Motor neuron (in vitro differentiated cells): ENCODE measurements at regions not wholly inside any gene's neighbourhood (a gene's known extent, or its start where the extent isn't known, plus 50 kb on each side); places are given as distances from the start of the nearest gene placed in this dataset.
A peak's percentile ranks its signal among the peaks of the same experiment; 100 is the strongest.

Source experiments
- ATAC-seq, 8 experiments: fragments of 200-7000 bp; cut with Tn5 transposase; replicated peaks in 6 of 8; 2 replicates each; pipeline ENCODE4 v1.8.0; 2021; ENCODE audit warnings: mild to moderate bottlenecking in 8 of 8, moderate library complexity in 8 of 8
- H3K27ac ChIP-seq, 2 donors: fragments of 250-450 bp; sonication (Bioruptor Pico); 2 replicates each; pipeline ENCODE4 v1.9.0; 2021; ENCODE audit warnings: antibody characterized with exemption in 2 of 2, mild to moderate bottlenecking in 2 of 2, moderate library complexity in 1 of 2
- H3K4me1 ChIP-seq, 2 donors: fragments of 250-450 bp; sonication (Bioruptor Pico); replicated peaks in 1 of 2; 2 replicates each; pipeline ENCODE4 v1.6.1; 2021; ENCODE audit warnings: antibody characterized with exemption in 2 of 2, mild to moderate bottlenecking in 2 of 2, moderate library complexity in 1 of 2
- H3K4me3 ChIP-seq, 5 donors: fragments of 250-450 bp; sonication (Bioruptor Pico); 2 replicates each; pipeline ENCODE4 v1.9.0; 2021; ENCODE audit warnings: antibody characterized with exemption in 5 of 5, mild to moderate bottlenecking in 5 of 5, moderate library complexity in 4 of 5
- WGBS, 10 experiments: fragments of 450-650 bp; shearing (Covaris generic); methylation state at CpG; one replicate each; pipeline ENCODE4 v1.0.0; 2022; 5-methylcytosine and 5-hydroxymethylcytosine counted together
- in situ Hi-C, 9 experiments: fragments of 400-800 bp; cut with MboI; loops; one replicate each; pipeline ENCODE4 v1.15.0; 2021; ENCODE audit warnings: low sequenced_read_pairs in 9 of 9, low pct_unique_long_range_greater_than_20kb in 2 of 9; ENCODE audit not compliant: unreplicated experiment in 9 of 9

DNA sequence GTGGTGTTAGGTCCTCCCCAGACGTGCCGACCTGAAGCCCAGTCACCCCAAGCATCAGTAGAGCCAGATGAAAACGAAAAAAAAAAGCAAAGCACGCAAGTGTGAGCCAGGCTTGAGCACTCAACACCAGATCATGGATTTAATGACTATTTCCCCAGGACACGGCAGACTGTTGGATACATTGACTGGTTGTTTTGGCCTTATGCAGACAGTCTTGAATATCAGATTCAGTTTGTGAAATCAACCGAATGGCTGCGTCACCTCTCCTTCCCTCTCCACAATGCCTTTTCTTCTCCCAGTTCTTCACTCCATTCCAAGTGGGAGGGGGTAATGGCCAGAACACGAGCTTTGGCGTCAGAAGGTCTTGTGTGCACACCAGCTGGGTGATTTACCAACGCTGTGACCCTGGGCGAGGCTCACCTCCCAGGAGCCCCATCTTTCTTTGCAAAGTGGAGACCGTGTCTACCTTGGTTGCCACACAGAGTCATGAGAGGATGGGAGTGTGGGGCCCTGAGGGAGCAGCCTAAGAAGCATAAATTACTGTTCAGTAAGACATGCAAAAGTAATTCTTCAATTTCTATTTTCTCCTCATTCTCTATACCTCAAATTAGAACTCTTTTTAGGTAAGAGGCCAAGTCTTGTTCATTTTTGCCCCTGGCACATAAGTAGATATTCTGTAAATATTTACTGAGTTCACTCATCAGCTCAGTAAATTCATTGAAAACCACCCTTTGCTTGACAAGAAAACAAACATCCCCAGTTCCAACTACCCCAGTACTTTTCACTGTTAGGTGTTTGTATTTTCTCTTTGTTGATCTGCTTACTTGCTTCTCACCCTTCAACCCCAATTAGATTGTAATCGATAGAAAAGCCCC lies 181.1 kb upstream of the COPS8 start:
- Histone ChIP-seq H3K4me3 (no peak overlapping the region), H3K4me1 (peaks cover 46 to 49% of the 10 kb centered on the region in 2 donors), H3K27ac (peak overlapping the region in 1 of 2 donors; percentile 37)
- ATAC-seq: peak in 6 of 8 experiments; percentile 16 to 90 (median 85)
- in situ Hi-C loops: no loop called here
- 0 to 71% (median 33%) methylated on average over 2 to 13 of the region's 13 CpGs; no CpG with 5 or more reads in 3 of the 10 experiments for WGBS, 10 experiments

DNA sequence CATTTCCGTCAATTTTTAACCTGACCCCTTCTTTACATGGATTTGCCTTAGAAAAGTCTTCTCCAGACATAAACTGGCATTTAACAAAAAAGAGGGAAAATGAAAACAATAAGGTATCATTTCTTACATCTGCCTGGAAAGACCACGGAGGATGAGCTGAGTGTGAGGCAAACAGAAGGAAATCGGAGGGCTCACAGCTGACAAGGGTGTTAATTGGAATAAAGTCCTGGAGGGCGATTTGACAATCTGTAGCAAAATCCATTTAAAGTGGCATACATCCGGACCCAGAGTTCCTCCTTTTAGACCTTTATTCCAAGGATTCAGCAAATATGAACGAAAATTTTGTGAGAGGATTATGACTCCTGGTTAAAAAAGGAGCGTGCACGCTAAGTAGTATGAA lies 179.7 kb upstream of the COPS8 start:
- 54 to 90% (median 69%) methylated on average over 3 to 6 of the region's 8 CpGs; no CpG with 5 or more reads in 2 of the 10 experiments for WGBS, 10 experiments
- H3K27ac ChIP-seq: no peak overlapping the region
- in situ Hi-C loops: no loop called here
- ATAC-seq: no peak
- H3K4me1 ChIP-seq: peaks cover 41 to 44% of the 10 kb centered on the region in 2 donors
- H3K4me3 ChIP-seq: no peak overlapping the region

GRCh38 chr2:236908439-236909192 lies 177.1 kb upstream of the COPS8 start:
- H3K4me3 ChIP-seq: no peak overlapping the region
- in situ Hi-C loops: no loop called here
- WGBS, 10 experiments: 48 to 100% (median 91%) methylated on average over 2 to 10 of the region's 16 CpGs; no CpG with 5 or more reads in 3 of the 10 experiments
- H3K27ac ChIP-seq: no peak overlapping the region
- H3K4me1 ChIP-seq: peaks cover 35 to 45% of the 10 kb centered on the region in 2 donors
- no peak for ATAC-seq

- Histone ChIP-seq H3K27ac (no peak overlapping the region), H3K4me1 (peaks cover 30 to 42% of the 10 kb centered on the region in 2 donors), H3K4me3 (no peak overlapping the region)
- 60 to 96% (median 89%) methylated on average over 1 to 5 of the region's 7 CpGs; no CpG with 5 or more reads in 5 of the 10 experiments for WGBS, 10 experiments
- in situ Hi-C loops: no loop called here
- no peak for ATAC-seq
These were observed 176.5 kb upstream of the COPS8 start for GRCh38 chr2:236909193-236909504.

- in situ Hi-C loops: no loop called here
- Histone ChIP-seq H3K4me1 (peaks cover 30 to 39% of the 10 kb centered on the region in 2 donors), H3K27ac (no peak overlapping the region), H3K4me3 (no peak overlapping the region)
- ATAC-seq: no peak
- WGBS, 10 experiments: 68 to 100% (median 100%) methylated on average over 1 to 6 of the region's 7 CpGs; no CpG with 5 or more reads in 3 of the 10 experiments
These were observed 175.9 kb upstream of the COPS8 start for GRCh38 chr2:236909802-236910201.

DNA sequence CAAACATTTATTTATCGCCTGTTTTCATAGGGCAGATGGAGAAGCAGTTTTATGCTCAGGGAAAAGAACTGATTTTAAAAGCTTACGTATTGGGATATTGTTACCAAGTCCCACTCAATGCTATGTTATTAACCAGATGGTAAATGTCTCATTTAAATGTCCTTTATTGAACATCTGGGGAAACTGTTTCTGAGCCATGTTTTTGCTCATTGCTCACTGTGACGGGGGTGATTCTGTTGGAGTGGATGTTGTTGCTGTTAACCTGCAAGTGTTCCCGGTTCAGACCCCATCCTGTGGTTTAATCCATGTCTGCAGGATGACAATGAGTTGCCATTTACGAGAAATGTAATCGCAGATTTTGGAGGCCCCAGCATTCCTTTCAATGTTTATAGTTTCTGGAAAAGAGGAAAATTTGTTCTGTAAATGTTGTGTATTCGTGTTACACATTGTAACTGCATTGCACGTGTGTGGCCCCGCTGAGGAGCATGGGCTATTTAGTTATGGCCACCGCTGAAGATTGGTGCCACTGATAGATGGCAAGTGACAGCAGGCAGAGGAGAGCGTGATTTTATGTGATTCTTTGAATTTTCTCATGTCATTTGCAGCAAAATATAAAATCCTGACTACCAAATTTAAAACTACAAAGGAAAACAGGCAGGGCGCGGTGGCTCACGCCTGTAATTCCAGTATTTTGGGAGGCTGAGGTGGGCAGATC lies 174.8 kb upstream of the COPS8 start:
- in situ Hi-C loops: no loop called here
- ATAC-seq: no peak

GRCh38 chr2:236912326-236913120 lies 173.2 kb upstream of the COPS8 start:
- in situ Hi-C loops: no loop called here
- 25 to 86% (median 59%) methylated on average over 2 to 16 of the region's 18 CpGs for WGBS, 10 experiments
- Histone ChIP-seq H3K4me1 (peaks cover 40 to 46% of the 10 kb centered on the region in 2 donors), H3K27ac (peak overlapping the region in 1 of 2 donors; percentile 12), H3K4me3 (no peak overlapping the region)
- peak in 1 of 8 experiments; percentile 6 for ATAC-seq

More for the DNA sequence above, 174.8 kb upstream of the COPS8 start:
- 82 to 100% (median 93%) methylated on average over 3 to 9 of the region's 14 CpGs for WGBS, 10 experiments
- H3K4me1 ChIP-seq: peaks cover 33 to 44% of the 10 kb centered on the region in 2 donors
- H3K4me3 ChIP-seq: no peak overlapping the region
- H3K27ac ChIP-seq: no peak overlapping the region

- in situ Hi-C loops: no loop called here
- peaks cover 40 to 53% of the 10 kb centered on the region in 2 donors for H3K4me1 ChIP-seq
- H3K4me3 ChIP-seq: no peak overlapping the region
- WGBS, 10 experiments: 33 to 83% (median 51%) methylated on average over 1 to 2 of the region's 2 CpGs; no CpG with 5 or more reads in 4 of the 10 experiments
- H3K27ac ChIP-seq: peak overlapping the region; percentile 63 to 88
- ATAC-seq: no peak
These were observed 170.5 kb upstream of the COPS8 start for GRCh38 chr2:236915186-236915585.

DNA sequence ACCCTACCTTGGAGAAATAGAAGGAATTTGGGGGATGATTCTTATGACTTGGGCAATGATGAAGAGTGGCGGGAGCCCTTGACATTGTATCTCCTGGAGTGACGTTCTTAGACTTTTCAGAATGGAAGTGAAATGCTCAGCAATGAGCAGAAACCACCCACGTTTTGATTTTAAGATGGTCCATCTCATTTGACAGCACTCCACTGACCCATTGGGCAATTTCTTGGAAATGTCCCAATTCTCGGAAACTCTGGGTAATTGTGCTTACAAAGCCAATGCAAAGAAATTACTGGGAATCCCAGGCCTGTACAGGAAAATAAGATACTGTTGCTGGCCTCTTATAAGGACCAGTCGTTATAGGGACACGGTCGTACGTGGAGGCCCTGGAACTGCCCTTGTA lies 170.0 kb upstream of the COPS8 start:
- peaks cover 40 to 53% of the 10 kb centered on the region in 2 donors for H3K4me1 ChIP-seq
- no peak for ATAC-seq
- WGBS, 10 experiments: 8 to 100% (median 27%) methylated on average over 1 to 6 of the region's 8 CpGs
- peak overlapping the region; percentile 63 to 88 for H3K27ac ChIP-seq
- in situ Hi-C loops: no loop called here
- H3K4me3 ChIP-seq: no peak overlapping the region

GRCh38 chr2:236916181-236916580 lies 169.5 kb upstream of the COPS8 start:
- H3K4me1 ChIP-seq: peaks cover 40 to 53% of the 10 kb centered on the region in 2 donors

DNA sequence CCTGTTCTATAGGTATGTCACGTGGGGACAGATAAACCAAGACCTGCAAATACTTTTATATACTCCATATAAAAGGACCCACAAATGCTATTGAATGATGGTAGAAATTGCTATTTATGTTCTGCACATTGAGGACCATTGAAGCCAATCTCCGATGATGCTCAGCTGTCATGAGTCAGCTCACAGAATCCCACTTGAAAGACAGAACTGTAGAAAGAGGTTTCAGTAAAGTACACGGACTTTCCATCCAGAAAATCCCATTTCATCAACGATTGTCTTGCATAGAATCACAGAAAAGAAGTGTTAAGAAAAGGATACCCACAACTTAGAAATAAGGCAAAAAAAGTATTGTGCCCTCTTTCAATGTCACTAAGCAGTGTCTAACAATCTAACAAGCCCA lies 169.0 kb upstream of the COPS8 start:
- peak in 4 of 8 experiments; percentile 18 to 37 (median 24) for ATAC-seq
- in situ Hi-C loops: no loop called here
- 5 to 87% (median 35%) methylated on average over 1 to 4 of the region's 4 CpGs for WGBS, 10 experiments
- Histone ChIP-seq H3K27ac (peak overlapping the region; percentile 53 to 77), H3K4me3 (no peak overlapping the region), H3K4me1 (peaks cover 40 to 52% of the 10 kb centered on the region in 2 donors)

More at GRCh38 chr2:236916181-236916580, 169.5 kb upstream of the COPS8 start:
- Histone ChIP-seq H3K27ac (peak overlapping the region; percentile 63 to 88), H3K4me3 (no peak overlapping the region)
- ATAC-seq: peak; percentile 97 to 99 (median 98)
- in situ Hi-C loops: no loop called here
- 0 to 27% (median 10%) methylated on average over 1 to 3 of the region's 3 CpGs; no CpG with 5 or more reads in 6 of the 10 experiments for WGBS, 10 experiments

GRCh38 chr2:236917164-236917563 lies 168.5 kb upstream of the COPS8 start:
- WGBS, 10 experiments: 60 to 100% (median 75%) methylated on average over 1 to 3 of the region's 3 CpGs; no CpG with 5 or more reads in 3 of the 10 experiments
- ATAC-seq: no peak
- no peak overlapping the region for H3K4me3 ChIP-seq
- in situ Hi-C loops: no loop called here
- H3K4me1 ChIP-seq: peaks cover 35 to 47% of the 10 kb centered on the region in 2 donors
- H3K27ac ChIP-seq: peak overlapping the region; percentile 53 to 77
